ENCODE measurements at regions not wholly inside any gene's neighbourhood (a gene's known extent, or its start where the extent isn't known, plus 50 kb on each side); places are given as distances from the start of the nearest gene placed in this dataset.

DNA sequence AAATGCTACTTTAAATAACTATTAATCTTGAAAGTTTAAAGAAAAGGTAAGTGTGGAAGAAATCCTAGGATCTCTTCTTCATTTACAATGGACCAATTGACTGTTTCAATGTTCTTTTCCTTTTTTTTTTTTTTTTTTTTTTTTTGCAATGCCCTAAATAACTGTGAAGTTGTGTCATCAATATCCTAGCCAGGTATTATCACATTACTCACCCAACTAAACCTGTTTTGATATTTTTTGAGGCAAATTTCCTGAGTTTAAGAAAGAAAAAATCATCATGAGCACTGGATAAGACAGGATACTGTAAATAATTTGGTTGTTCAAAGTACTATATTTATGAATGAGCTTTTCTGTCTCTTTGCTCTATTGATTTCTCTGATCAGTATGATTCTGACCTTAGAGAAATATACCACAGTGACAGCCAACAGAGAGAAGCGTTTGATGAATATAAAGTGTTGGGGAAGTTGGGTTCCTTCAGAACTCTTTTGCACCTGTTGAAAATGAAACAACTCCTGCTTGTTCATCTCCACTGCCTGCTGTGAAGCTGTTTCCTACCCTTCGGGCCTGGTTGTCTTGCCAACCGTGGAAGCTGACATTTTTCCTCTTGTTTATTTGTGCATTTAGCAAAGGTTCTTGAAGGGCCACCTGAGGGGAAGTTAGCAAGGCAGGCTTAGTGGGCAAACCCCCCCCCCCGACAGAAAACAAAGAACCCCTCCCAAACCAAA is 1220.5 kb upstream of the SLC10A2 start:
- Mint-ChIP-seq H3K36me3 (ENCODE audit: low read depth) (no peaks in the 10 kb centered on the region), H3K4me3 (no peak overlapping the region), H3K27me3 (no peaks in the 10 kb centered on the region), H3K9me3 (no peaks in the 10 kb centered on the region), H3K27ac (no peak overlapping the region), H3K4me1 (ENCODE audit: low read depth) (no peaks in the 10 kb centered on the region)
- DNase-seq (no peak), ATAC-seq (no peak)
- TF ChIP-seq, protein P1, sequence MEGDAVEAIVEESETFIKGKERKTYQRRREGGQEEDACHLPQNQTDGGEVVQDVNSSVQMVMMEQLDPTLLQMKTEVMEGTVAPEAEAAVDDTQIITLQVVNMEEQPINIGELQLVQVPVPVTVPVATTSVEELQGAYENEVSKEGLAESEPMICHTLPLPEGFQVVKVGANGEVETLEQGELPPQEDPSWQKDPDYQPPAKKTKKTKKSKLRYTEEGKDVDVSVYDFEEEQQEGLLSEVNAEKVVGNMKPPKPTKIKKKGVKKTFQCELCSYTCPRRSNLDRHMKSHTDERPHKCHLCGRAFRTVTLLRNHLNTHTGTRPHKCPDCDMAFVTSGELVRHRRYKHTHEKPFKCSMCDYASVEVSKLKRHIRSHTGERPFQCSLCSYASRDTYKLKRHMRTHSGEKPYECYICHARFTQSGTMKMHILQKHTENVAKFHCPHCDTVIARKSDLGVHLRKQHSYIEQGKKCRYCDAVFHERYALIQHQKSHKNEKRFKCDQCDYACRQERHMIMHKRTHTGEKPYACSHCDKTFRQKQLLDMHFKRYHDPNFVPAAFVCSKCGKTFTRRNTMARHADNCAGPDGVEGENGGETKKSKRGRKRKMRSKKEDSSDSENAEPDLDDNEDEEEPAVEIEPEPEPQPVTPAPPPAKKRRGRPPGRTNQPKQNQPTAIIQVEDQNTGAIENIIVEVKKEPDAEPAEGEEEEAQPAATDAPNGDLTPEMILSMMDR (IDR thresholded peaks at IDR 0.05) = no peak
- ChIA-PET CTCF (no interaction called here), POLR2A (interaction anchor here (0.6 kb wide), 1 partner anchor 10 kb away, joined by 3 read pairs; no protein-coding TSS in a partner anchor)
- intact Hi-C loops (cut with micrococcal nuclease) = no loop called here

DNA sequence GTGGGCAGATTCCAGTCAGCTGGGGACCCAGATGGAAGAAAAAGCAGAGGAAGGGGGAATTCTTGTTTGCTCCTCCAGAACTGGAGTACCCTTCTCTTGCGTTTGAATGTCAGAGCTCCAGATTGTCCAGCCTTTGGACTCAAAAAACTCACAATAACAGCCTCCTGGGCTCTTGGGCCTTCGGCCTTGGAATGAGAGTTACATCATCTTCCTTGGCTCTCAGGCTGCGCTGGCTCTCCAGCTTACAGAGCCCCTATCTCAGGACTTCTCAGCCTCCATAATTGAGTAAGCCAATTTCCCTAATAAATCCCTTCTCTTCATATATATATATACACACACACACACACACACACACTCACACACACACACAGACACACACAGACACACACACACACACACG is 1215.7 kb upstream of the SLC10A2 start:
- TF ChIP-seq, protein P1 (IDR thresholded peaks at IDR 0.05) = no peak
- peaks cover 2% of the 10 kb centered on the region for H3K9me3 Mint-ChIP-seq
- no peaks in the 10 kb centered on the region for H3K27me3 Mint-ChIP-seq
- intact Hi-C loops (cut with micrococcal nuclease) = no loop called here
- ATAC-seq = no peak
- POLR2A ChIA-PET = no interaction called here
- no peaks in the 10 kb centered on the region for H3K36me3 Mint-ChIP-seq (ENCODE audit: low read depth)
- CTCF ChIA-PET = no interaction called here
- DNase-seq = no peak
- H3K27ac Mint-ChIP-seq = no peak overlapping the region
- no peak overlapping the region for H3K4me3 Mint-ChIP-seq
- H3K4me1 Mint-ChIP-seq (ENCODE audit: low read depth) = no peaks in the 10 kb centered on the region

DNA sequence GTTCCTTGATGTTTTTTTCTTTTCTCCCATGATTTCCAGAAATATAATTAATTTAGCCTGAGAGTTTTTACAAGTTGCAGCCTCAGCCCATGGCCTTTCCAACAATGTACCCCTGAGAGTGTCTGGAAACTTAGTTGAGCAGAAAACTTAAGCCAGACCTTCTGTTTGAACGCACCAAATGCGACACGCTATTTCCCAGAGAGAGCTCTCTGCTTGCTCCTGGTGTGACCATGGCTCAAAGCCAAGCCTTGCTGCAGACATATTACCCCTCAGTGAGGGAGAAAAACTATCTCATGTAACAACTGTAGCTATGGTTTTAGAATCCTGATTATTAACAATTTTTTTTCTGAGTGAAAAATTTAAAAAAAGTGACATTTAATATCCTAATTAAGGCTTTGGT is 1204.5 kb upstream of the SLC10A2 start:
- no peak for ATAC-seq
- H3K36me3 Mint-ChIP-seq (ENCODE audit: low read depth) = no peaks in the 10 kb centered on the region
- no peak for DNase-seq
- TF ChIP-seq, protein P1 (IDR thresholded peaks at IDR 0.05) = no peak
- intact Hi-C loops (cut with micrococcal nuclease) = no loop called here
- H3K27me3 Mint-ChIP-seq = no peaks in the 10 kb centered on the region
- CTCF ChIA-PET = interaction anchor here (1.3 kb wide), 1 partner anchor 10 kb away, joined by 4 read pairs; no protein-coding TSS in a partner anchor
- H3K27ac Mint-ChIP-seq = no peak overlapping the region
- H3K4me3 Mint-ChIP-seq = no peak overlapping the region
- POLR2A ChIA-PET = no interaction called here
- no peaks in the 10 kb centered on the region for H3K4me1 Mint-ChIP-seq (ENCODE audit: low read depth)
- H3K9me3 Mint-ChIP-seq = peaks cover 2% of the 10 kb centered on the region

DNA sequence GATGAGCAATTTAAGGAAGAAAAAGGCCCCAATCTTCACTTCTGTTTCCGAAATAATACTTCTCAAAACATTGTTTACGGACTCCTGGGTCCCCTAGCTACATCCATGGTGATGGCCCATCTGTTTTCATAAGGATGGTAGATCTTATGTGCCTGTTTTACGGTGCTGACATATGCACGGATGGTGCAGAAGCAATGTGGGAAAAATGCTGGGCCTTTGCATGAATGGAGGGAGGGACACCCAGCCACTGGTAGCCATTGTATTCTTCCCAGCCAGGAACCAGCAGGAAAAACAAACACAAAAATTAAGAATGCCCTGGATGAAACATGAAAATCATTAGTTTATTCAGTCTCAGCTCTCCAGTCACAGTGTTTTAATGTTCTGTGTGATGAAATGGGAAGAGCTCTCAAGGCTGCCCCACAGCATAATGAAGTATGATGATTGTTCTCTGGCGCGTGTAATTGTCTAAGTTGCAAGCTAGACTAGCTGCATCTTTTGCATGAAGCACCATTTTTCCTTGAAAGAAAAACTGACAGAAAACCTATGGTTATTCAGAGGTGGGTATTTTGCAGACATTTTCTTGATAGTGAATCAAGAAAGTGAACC is 1201.1 kb upstream of the SLC10A2 start:
- no peaks in the 10 kb centered on the region for H3K27me3 Mint-ChIP-seq
- CTCF ChIA-PET = no interaction called here

DNA sequence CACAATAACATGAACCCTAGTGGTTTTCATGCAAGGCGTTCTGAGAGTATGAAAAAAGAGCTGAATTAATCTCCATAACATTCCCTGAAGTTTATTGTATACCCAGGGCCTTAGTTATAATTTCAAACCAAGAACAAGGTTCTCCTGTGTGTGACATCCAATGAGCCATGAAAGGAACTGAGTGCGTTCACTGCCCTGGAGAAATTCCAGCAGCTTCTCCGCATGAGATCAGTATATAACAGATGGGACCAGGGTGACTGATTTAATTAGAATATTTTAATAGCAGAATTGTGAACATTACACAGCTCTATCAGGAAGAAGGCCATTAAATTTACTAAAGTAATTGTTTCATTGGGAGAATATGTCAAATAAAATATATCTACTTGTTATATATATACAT is 1190.5 kb upstream of the SLC10A2 start:
- Mint-ChIP-seq H3K27me3 (no peaks in the 10 kb centered on the region), H3K4me3 (no peak overlapping the region), H3K4me1 (ENCODE audit: low read depth) (no peaks in the 10 kb centered on the region), H3K36me3 (ENCODE audit: low read depth) (no peaks in the 10 kb centered on the region), H3K9me3 (peaks cover 3% of the 10 kb centered on the region), H3K27ac (no peak overlapping the region)
- ChIA-PET CTCF (interaction anchor here (0.6 to 1.0 kb wide), 2 partner anchors 20 to 533 kb away, joined by 3 read pairs; no protein-coding TSS in a partner anchor), POLR2A (no interaction called here)
- no peak for DNase-seq
- TF ChIP-seq, protein P1 (IDR thresholded peaks at IDR 0.05) = no peak
- ATAC-seq = no peak
- intact Hi-C loops (cut with micrococcal nuclease) = no loop called here

More for the DNA sequence above, 1201.1 kb upstream of the SLC10A2 start:
- Mint-ChIP-seq H3K36me3 (ENCODE audit: low read depth) (no peaks in the 10 kb centered on the region), H3K4me1 (ENCODE audit: low read depth) (no peaks in the 10 kb centered on the region), H3K27ac (no peak overlapping the region), H3K9me3 (peaks cover 2% of the 10 kb centered on the region), H3K4me3 (no peak overlapping the region)
- no peak for DNase-seq
- TF ChIP-seq, protein P1 (IDR thresholded peaks at IDR 0.05) = no peak
- ATAC-seq = no peak
- intact Hi-C loops (cut with micrococcal nuclease) = no loop called here
- POLR2A ChIA-PET = no interaction called here

All from activated CD8-positive, alpha-beta T cell treated with anti-CD3 and anti-CD28 coated beads for 36 hours (primary cell).